Neural cell (in vitro differentiated cells): ENCODE measurements at regions not wholly inside any gene's neighbourhood (a gene's known extent, or its start where the extent isn't known, plus 50 kb on each side); places are given as distances from the start of the nearest gene placed in this dataset.

Experiments used
- EP300 ChIP-seq: fragments of 450-650 bp; conservative IDR thresholded peaks from 2 replicates; pipeline ENCODE4 v1.6.1; 2014; ENCODE audit warnings: antibody characterized with exemption, mild to moderate bottlenecking, moderate library complexity; ENCODE audit not compliant: poor library complexity, severe bottlenecking
- EZH2 ChIP-seq: fragments of 200-600, 300-800 bp; shearing (Covaris generic), sonication (generic); IDR thresholded peaks from 2 replicates; pipeline ENCODE4 v1.6.1; 2014; ENCODE audit warnings: antibody characterized with exemption, low read length, borderline replicate concordance, mild to moderate bottlenecking; ENCODE audit not compliant: insufficient read depth, poor library complexity, severe bottlenecking
- MXI1 ChIP-seq: fragments of 450-650 bp; conservative IDR thresholded peaks from 2 replicates; pipeline ENCODE4 v1.6.1; 2014; ENCODE audit warnings: antibody characterized with exemption, mild to moderate bottlenecking; ENCODE audit not compliant: poor library complexity, severe bottlenecking
- POLR2AphosphoS5 ChIP-seq: IDR thresholded peaks from 2 replicates; pipeline ENCODE4 v1.6.1; 2012
- RAD21 ChIP-seq: fragments of 450-650 bp; conservative IDR thresholded peaks from 2 replicates; pipeline ENCODE4 v1.6.1; 2014; ENCODE audit warnings: antibody characterized with exemption, mild to moderate bottlenecking, moderate library complexity
- TAF1 ChIP-seq: IDR thresholded peaks from 2 replicates; pipeline ENCODE4 v1.6.1; 2012; ENCODE audit warnings: low read depth
- TF ChIP-seq, protein P1 (sequence below): fragments of 450-650 bp; IDR thresholded peaks from 2 replicates; pipeline ENCODE4 v1.5.1; 2014; ENCODE audit warnings: antibody characterized with exemption, mild to moderate bottlenecking, moderate library complexity; ENCODE audit not compliant: poor library complexity, severe bottlenecking

DNA sequence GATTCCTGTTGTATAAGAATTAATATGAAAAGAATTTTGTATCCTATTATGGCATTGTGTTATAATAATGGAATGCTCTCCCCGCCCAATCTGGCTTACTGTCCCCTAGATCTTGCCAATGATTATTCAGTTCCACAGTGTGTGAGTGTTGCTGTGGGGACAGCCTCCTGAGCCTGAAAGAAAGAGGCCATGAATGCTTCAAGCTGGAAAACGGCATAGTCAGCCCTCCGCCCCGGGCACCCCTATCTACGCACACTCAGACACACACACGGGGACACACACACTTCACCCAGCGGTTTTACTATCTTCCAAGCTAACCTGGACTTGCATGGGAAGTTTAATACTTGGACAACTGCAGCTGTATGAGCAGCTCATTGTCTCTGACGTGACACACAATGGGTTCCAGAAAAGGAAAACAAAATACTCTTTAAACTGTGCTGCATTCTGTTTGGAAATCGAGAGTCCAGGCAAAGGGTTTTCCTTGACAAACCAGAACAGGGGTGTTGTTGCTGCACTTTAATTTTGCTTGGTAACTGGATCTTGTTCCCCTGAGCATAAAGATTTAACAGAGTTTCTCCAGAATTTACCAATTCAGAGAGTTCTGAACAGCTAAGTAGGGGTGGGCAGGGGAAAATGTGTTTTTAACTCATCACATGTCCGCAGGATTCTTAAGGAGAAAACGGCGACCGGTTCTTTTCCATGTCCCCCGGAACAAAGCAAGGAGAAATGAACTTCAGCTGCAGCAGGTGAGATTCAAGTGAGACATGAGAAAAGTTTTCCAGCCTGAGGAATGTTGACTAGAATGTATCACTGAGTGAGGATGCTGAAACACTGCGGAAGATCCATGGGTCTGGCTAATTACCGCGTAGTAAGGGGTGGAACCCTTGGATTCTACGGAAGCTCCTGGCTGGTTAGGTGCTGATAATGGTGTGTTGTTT lies 472.9 kb downstream of the FOXO1 start:
- TF ChIP-seq, protein P1, sequence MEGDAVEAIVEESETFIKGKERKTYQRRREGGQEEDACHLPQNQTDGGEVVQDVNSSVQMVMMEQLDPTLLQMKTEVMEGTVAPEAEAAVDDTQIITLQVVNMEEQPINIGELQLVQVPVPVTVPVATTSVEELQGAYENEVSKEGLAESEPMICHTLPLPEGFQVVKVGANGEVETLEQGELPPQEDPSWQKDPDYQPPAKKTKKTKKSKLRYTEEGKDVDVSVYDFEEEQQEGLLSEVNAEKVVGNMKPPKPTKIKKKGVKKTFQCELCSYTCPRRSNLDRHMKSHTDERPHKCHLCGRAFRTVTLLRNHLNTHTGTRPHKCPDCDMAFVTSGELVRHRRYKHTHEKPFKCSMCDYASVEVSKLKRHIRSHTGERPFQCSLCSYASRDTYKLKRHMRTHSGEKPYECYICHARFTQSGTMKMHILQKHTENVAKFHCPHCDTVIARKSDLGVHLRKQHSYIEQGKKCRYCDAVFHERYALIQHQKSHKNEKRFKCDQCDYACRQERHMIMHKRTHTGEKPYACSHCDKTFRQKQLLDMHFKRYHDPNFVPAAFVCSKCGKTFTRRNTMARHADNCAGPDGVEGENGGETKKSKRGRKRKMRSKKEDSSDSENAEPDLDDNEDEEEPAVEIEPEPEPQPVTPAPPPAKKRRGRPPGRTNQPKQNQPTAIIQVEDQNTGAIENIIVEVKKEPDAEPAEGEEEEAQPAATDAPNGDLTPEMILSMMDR: no peak
- TF ChIP-seq POLR2AphosphoS5: no peak
- no peak for TF ChIP-seq TAF1
- no peak for TF ChIP-seq EZH2
- no peak for TF ChIP-seq RAD21
- TF ChIP-seq EP300: no peak
- TF ChIP-seq MXI1: no peak
